Embryonic facial prominence (tissue), 1 donor: ENCODE measurements at regions not wholly inside any gene's neighbourhood (a gene's known extent, or its start where the extent isn't known, plus 50 kb on each side); places are given as distances from the start of the nearest gene placed in this dataset.

Experiments
- DNase-seq: peaks from one replicate; pipeline ENCODE4 v3.0.0-alpha.2; 2016; ENCODE audit errors: extremely low spot score

DNA sequence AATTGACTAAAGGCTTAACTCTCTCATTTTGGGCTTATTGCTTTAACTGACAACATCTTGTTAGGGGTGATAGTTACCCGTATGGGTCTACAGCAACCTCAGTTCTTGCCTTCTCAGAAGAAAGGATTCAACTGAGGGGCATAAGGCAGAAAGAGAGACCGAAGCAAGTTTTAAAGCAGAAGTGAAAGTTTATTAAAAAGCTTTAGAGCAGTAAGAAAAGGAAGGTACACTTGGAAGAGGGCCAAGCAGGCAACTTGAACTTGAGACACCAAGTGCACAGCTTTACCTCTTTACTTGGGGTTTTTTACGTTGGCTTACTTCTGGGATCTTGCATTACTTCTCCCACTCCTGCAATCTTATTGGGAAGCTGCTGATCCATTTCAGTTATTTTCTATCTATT is 246.9 kb upstream of the PRR20A start:
- no peak for DNase-seq

DNA sequence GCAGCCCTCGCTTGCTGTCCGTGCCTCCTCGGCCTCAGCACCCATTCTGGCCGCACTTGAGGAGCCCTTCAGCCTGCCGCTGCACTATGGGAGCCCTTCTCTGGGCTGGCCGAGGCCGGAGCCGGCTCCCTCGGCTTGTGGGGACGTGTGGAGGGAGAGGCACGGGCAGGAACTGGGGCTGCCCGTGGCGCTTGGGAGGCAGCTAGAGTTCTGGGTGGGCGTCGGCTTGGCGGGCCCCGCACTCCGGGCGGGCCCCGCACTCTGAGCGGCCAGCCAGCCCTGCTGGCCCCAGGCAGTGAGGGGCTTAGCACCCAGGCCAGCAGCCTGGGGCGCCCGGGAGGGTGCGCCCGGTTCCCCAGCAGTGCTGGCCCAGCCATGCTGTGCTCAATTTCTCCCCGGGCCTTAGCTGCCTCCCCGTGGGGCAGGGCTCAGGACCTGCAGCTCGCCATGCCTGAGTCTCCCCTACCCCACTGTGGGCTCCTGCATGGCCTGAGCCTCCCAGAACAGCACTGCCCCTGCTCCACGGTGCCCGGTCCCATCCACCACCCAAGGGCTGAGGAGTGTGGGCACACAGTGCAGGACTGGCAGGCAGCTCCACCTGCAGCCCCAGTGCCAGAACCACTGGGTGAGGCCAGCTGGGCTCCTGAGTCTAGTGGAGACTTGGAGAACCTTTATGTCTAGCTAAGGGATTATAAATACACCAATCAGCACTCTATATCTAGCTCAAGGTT is 240.0 kb upstream of the PRR20A start:
- DNase-seq, result no peak

DNA sequence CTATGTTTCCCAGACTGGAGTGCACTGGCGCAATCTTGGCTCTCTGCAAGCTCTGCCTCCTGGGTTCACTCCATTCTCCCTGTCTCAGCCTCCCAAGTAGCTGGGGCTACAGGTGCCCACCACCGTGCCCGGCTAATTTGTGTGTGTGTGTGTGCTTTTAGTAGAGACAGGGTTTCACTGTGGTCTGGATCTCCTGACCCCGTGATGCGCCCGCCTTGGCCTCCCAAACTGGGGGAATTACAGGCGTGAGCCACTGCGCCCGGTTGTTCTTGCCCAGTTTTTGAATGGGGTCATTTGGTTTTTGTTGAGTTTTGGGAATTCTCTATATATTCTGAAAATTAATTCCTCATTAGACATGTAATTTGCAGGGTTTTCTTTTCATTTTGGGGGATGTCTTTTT is 238.4 kb upstream of the PRR20A start:
- DNase-seq, result no peak

DNA sequence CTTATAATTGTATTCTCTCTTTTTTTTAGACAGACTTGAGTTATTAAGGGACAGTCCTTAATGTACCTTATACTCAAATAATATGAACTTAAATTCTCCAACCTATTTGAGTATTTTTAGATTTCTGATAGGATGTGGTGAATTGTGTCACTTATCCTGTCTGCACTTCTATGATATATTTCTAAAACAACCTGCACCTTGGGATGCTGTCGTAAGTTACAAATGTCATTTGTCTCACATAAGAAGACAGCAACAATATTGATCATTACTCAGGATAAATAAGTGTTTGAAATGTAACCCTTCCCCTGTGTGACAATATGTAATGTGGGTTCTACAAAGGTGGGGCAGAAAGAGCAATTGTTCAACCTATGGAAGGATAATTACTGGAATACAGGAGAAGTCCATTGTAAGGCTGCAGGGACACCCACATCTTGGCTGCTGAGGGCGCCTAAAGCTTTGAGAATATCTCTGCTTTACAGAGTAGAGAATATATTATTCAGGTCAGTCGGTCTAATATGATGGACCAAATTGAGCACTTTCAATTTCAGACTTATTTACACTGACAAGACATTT is 236.9 kb upstream of the PRR20A start:
- DNase-seq, result no peak

DNA sequence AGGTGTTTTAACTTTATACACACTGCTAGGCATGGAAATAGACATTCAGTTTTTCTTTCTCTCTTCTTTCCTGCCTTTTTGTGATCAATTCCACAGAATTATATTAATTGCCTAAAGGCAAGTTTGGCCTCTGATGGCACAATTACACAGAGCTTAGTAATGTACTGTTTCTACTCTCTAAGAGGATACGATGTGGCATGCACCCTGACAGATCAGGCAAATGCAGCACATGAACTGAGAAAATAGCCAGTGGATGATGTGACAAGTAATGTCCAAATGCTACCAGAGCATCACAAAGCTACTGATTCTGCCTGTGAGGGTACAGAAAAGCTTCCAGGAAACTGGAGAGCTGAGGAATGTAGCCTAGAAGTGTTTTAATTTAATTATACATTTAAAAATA is 233.8 kb upstream of the PRR20A start:
- DNase-seq, result no peak

DNA sequence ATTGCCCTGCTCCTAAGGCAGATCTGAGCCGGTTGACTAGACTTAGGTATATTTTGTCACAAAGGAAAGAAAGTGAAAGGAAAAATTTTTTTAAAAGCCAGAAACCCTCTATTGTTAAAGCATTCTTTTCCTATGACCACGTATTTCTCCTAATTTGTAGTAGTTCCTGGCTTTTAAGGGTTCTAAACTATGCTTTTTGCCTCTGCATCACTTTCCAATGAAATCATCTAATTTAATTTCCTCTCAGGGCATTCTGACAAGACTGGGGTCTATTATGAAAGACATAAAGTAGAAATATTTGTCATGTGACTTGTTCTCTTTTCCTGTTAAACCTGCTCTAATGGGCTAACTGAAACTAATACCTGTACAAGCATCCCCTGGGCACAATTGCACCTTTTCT is 233.0 kb upstream of the PRR20A start:
- no peak for DNase-seq

DNA sequence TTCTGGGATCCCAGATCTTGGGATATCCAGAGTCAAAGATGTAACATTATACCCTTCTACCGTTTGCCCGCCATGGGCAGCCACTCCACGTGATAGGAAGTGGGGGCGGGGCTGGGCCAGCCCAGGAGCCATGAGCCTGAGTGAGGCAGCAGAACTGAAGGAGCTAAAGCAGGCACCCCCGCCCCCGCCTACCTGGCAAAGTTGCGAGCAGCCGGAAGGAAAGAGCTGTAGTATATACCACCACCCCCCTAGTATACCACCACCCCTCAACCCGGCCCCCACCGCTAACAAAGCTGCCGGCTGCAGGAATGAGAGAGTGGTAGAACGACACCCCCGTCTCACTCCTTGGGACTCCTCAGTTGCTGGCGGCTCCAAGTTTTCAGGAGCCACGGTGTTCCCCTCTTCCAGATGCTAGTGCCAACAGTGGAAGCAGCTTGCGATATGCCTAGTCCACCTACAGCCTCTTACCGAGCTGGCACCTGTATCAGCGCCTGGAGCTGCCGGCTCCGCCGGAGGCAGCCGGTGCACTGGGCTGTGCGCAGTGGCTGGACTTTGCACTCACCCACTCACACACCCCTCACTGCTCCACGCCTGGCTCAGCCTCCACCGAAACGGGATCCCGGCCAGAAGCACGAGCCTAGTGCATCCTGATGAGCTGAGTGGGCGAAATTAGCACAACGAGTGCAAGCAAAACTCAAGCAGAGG is 230.7 kb upstream of the PRR20A start:
- DNase-seq, result no peak

DNA sequence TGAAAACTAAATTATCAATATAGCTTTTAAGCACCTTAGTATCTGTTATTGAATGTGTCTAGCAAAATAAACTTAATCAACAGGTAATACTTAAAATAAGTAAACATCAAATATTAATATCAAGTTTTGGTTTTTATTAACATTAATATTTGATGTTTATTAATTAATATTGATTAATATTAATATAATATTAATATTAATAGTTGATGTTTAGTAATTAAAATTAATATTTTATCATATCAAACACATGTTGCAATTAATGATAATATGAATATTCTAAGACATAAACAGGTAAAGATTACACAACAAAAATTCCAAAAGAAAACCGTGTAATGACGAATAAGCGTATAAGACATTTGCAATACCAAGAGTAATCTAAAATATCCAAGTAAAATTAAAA is 222.8 kb upstream of the PRR20A start:
- no peak for DNase-seq

DNA sequence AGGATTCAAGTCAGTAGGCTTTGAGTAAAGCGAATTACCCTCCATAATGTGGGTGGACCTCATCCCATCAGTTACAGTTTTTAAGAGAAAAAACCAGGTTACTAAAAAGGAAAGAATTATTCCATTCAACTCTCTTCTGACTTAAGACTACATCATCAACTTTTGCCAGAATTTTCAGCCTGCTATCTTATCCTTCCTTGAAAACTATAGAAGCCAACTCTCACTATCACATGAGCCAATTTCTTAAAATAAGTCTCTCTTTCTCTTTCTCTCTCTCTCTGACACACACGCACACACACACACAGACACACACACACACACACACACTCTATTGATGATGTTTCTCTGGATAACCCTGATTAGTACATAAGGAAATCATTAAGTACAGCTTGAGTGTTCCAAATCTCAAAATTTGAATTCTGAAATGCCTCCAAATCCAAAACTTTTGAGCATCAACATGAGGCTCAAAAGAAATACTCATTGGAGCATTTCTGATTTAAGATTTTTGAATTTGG is 217.0 kb upstream of the PRR20A start:
- no peak for DNase-seq

DNA sequence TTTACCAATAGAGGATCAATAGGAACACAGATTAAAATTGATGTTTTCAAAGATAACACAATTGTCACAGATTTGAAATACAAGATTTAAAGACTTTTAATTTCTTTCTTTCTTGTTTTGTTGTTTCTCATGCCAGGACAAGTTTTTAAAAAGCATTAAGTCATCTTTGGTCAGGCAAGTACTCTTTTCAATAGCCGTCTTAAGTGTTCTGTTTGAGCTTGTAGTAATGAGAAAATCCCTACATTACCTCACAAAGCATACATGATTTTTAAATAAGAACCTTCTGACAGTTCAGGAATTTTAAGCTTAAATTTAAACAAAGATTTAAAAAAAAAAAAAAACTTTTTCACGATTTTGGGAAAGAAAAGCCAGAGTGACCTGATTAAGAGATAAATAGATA is 216.3 kb upstream of the PRR20A start:
- no peak for DNase-seq

DNA sequence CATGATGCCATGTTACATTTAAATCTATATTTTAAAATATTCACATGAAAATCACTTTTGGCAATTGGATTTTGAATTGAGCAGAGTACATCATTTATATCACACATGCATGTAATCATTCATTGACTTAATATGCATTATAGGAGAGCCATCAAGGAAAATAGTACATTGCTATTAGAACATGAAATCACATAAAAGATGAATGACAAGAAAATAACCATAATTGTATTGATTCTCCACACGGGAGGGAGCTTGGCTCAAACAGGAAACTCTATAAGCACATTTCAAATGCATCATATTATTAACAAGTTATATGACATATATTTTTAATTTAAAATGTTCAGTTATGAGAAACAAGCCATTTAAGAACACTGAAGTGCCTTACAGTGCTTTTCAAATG is 208.6 kb upstream of the PRR20A start:
- DNase-seq, result no peak

DNA sequence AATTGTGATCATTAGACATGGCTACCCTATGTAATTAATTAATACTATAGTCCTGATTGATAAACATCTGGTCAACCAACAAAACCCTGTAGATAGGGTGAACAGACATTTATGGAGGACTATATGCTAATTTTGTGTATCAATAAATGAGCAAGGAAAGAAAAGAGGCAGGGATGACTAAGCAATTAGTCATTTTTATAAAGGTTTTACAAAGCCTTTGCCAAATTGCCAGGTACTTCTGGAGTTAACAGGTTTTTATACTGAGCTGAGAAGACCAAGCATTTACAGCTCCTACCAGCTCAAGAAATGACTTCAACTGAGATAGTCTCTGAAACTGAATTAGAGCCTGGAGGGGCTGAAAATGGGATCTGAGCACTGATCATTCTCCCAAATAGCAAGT is 186.8 kb upstream of the PRR20A start:
- DNase-seq, result no peak

DNA sequence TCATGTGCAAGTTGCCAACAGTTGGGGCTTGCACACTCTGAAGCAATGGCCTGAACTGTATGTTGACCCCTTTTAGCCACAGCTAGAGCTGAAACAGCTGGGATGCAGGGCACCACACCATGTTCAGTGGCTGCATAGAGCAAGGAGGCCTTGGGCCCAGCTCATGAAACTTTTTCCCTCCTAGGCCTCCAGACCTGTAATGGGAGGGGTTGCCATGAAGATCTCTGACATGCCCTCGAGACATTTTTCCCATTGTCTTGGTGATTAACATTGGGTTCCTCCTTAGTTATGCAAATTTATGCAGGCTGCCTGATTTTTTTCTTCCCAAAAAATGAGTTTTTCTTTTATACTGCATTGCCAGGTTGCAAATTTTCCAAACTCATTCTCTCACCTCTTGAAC is 165.1 kb upstream of the PRR20A start:
- DNase-seq, result no peak

DNA sequence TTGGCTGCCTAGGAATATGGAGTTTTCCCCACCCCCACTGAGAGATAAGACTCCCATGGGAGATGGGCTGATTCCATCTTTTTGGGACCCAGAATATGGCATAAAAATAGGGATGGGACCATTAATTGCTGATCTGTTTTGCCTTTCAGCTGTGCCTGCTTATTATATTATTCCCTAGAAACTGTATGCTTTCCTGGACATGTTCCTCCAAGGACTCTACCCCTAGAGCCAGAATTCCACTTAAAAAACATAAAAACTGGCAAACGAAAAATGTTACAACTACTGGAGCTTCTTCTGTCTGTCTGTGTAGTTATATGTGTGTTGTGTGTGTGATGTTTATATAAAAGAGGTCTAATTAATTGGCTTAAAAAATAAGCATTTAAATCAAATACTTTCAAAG is 159.9 kb upstream of the PRR20A start:
- DNase-seq, result no peak

DNA sequence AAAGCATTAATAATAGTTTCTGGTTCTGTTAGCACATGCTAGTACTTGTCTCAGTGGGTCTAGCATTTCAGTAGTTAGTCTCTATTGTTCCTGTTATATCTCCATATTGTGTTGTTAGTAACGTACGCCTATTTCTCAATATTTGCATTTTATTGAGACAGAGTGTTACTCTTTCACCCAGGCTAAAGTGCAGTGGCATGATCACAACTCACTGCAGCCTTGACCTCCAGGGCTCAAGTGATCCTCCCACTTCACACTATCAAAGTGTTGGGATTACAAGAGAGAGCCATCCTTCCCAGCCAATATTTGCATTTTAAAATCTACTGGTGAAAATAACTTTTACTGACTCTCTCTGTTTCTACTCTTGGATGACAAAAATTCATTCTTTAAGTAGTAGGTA is 154.6 kb upstream of the PRR20A start:
- no peak for DNase-seq

DNA sequence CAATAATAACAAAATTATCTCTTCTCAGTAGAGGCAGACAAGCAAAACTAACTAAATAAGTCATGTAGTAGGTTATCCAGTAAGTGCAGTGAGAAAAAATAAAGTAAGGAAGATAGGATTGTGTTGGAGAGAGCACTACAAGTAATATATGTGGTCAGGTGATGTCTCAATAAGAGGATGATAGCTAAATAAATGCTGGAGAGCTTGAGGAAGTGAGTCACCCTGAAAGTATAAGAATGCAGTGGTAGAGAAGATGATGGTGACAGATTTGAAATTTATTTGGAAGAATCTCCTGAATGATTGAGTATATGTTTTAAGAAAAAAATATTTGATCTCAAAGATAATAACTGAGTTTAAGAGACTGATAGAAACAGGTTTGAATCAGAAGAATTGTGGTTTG is 152.2 kb upstream of the PRR20A start:
- DNase-seq, result no peak

DNA sequence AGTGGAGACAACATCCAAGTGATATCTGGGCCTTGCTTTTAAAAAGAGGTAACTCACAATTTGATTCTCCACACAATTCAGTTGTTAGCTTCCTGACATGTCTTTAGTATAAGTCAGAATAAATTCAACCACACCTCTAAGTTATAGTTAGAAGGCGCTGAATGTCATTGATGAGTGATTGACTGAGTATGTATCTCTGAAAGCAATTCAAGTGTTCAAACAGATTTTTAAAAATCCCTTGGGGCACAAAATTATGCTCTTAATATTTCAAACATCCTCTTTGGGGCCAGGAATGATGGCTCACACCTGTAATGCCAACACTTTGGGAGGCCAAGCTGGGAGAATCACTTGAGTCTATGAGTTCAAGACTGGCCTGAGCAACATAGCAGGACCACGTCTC is 137.0 kb upstream of the PRR20A start:
- DNase-seq, result no peak

DNA sequence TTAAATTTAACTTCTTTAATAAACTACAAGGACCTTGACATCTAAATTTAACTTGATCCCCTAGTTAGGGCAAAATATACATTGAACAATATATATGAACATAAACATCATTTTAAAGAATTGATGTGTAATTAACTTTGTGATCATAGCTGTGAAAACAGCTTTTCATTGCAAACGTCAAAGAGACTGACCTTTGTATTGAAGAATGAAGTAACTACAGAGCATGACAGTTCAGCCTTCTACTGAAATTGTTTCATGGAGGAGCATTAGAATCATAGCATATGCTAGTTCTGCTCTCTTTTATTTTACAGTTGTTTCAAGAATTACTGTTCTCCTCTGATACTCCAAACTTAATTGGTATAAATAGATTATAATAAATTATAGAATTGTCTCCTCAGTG is 123.4 kb upstream of the PRR20A start:
- no peak for DNase-seq

DNA sequence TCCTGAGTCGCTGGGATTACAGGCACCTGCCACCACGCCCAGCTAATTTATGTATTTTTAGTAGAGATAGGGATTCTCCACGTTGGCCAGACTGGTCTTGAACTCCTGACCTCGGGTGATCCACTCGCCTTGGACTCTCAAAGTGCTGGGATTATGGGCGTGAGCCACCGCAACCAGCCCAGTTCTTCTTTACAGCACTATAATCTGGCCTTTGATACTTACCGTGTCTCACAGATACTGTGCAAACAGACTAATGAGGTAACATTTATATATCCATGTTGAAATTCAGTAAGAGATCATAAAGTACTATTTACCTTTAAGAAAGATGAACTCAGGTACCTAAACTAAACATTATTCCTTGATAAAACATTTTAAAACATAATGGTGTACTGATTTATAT is 121.8 kb upstream of the PRR20A start:
- no peak for DNase-seq

DNA sequence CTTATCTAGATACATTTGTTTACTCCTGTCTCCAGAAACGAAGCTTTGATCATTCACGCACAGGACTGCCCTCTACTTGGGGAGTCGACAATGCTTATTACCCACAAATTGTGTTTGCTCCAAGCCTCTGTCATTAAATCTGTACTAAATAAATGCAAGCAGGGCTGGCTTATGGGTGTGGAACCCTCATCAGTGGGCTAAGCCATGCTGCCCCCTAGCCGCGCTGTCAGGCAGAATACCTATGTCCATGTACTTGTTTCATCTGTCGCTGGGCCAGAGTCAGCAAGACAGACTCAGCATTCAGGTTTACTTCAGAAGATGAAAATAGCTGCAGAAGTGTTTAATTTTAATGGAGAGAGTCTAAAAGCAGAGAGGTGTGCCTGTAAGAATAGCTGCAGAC is 110.0 kb upstream of the PRR20A start:
- no peak for DNase-seq

DNA sequence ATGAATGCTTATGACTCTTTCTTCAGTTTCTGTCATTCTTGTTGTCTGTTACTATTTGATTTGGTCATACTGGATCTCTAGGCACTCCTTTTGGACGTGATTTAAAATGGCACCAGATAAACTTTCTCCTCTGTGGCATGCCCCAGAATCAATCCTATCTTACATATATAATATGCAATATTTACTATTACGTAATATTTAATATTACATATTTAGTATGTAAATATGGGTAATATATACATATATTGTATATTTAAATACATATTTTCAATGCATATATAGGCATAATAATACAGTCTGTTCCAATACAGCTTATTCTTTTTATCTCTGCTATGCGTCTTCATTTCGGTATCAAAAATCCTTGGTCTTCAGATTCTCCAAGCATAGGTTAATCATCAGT is 104.4 kb upstream of the PRR20A start:
- no peak for DNase-seq

DNA sequence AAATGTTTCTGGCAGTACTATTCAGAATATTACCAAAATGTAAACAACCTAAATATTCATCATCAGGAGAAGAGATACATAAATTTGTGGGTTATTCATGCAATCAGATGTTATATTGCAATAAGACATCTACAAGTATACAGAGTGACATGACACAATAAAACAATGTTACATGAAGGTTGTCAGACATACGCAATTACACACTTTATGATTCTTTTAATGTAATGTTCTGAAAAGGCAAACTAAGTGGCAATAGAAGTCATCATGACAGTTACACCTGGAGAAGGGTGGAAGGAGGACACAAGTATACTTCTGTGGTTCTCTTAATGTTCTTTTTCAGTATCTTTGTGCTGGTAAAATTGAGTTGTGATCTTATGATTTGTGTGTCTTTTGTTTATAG is 95.8 kb upstream of the PRR20A start:
- no peak for DNase-seq

DNA sequence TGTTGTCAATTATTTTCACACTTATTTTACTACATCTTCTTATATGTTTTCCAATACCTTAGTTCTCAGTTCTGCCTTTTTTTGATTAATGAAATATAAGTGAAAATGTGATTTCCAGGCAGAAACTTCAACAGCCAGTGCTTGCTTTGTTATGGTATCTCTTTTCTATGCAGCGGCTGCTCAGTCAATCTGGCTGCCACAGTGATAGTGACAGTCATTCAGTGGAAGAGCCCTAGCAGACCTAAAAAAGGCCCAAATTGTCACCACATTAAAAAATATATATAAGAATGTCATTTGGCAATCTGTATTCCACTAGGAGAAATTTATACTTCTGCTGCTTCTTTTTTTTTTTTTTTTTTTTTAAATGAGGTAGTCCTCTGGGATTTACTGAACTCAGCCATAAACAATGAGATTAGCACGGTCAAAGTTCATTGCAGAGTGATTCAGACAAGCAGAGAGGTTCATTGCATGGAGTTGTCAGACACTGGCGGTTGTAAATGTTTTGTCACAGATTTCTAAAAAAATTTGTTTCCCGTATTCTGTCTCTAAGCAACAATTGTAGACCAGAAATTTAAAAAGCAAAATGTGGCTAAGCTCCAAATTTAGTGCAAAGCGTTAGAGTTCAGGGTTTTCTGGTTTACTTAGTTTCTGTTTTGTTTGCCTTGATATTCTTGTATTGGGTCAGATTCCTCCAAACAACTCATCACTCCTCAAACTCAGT is 94.7 kb upstream of the PRR20A start:
- no peak for DNase-seq
